ENCODE measurements at regions not wholly inside any gene's neighbourhood (a gene's known extent, or its start where the extent isn't known, plus 50 kb on each side); places are given as distances from the start of the nearest gene placed in this dataset.

DNA sequence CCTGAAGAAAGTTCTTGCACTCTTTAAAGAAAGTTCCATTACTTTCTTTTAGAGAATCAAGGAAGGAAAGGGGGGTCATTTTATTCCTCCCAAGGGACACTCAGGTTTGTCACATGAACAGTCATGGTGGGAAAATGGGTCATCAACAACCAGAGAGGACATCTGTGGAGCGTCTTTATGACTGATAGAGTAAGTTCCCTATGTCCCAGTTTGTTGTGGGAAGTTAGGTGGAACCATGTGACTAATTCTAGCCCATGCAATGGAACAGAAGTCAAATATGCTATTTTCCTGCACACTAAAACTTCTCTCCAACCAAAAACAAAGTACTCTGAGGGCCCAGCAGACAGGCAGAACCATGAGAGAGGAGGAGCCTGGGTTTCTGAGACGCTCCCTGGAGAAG, 165.6 kb upstream of the SERTAD2 start:
- Histone ChIP-seq H3K27ac (ENCODE audit: low read depth, low read length, poor library complexity, severe bottlenecking) (no peak overlapping the region), H3K9me3 (ENCODE audit: low read depth, low read length, poor library complexity, severe bottlenecking) (no peaks in the 10 kb centered on the region), H3K4me3 (ENCODE audit: low read depth, low read length, poor library complexity, severe bottlenecking) (no peak overlapping the region), H3K36me3 (ENCODE audit: insufficient read depth, low read length, poor library complexity, severe bottlenecking) (no peaks in the 10 kb centered on the region), H3K4me1 (ENCODE audit: insufficient read depth, low read length, poor library complexity, severe bottlenecking) (no peaks in the 10 kb centered on the region), H3K27me3 (replicated peaks; ENCODE audit: insufficient read depth, low read depth, low read length, poor library complexity) (no peaks in the 10 kb centered on the region)
- CTCF ChIA-PET = interaction anchor here (0.6 kb wide), 1 partner anchor 304 kb away, joined by 3 read pairs; no protein-coding TSS in a partner anchor
- no peak for DNase-seq (ENCODE audit: low spot score)
- TF ChIP-seq CTCF (conservative IDR thresholded peaks at IDR 0.05; ENCODE audit: low read depth, low read length) (no peak), EZH2 (IDR thresholded peaks at IDR 0.05; ENCODE audit: borderline replicate concordance, low read depth, low read length, poor library complexity, severe bottlenecking) (no peak)
- BruUV-seq (replicated peaks) = no TSS peak
- POLR2A ChIA-PET (ENCODE audit: low non-redundant PET) = interaction anchor here (0.6 kb wide), 1 partner anchor 38 kb away, joined by 3 read pairs; no protein-coding TSS in a partner anchor
- intact Hi-C loops (cut with micrococcal nuclease; ENCODE audit: unreplicated experiment) = no loop called here

GRCh38 chr2:64819774-64820688, 166.3 kb upstream of the SERTAD2 start:
- CTCF ChIA-PET = interaction anchor here (0.6 kb wide), 1 partner anchor 303 kb away, joined by 3 read pairs; no protein-coding TSS in a partner anchor
- BruUV-seq (replicated peaks) = no TSS peak
- intact Hi-C loops (cut with micrococcal nuclease; ENCODE audit: unreplicated experiment) = no loop called here
- no peaks in the 10 kb centered on the region for H3K9me3 ChIP-seq (ENCODE audit: low read depth, low read length, poor library complexity, severe bottlenecking)
- POLR2A ChIA-PET (ENCODE audit: low non-redundant PET) = interaction anchor here (0.6 kb wide), 2 partner anchors 39 to 174 kb away, joined by 3 read pairs; no protein-coding TSS in a partner anchor
- no peaks in the 10 kb centered on the region for H3K36me3 ChIP-seq (ENCODE audit: insufficient read depth, low read length, poor library complexity, severe bottlenecking)
- no peak for DNase-seq (ENCODE audit: low spot score)
- TF ChIP-seq CTCF (conservative IDR thresholded peaks at IDR 0.05; ENCODE audit: low read depth, low read length) (no peak), EZH2 (IDR thresholded peaks at IDR 0.05; ENCODE audit: borderline replicate concordance, low read depth, low read length, poor library complexity, severe bottlenecking) (no peak)
- H3K27ac ChIP-seq (ENCODE audit: low read depth, low read length, poor library complexity, severe bottlenecking) = no peak overlapping the region
- no peaks in the 10 kb centered on the region for H3K4me1 ChIP-seq (ENCODE audit: insufficient read depth, low read length, poor library complexity, severe bottlenecking)
- no peak overlapping the region for H3K4me3 ChIP-seq (ENCODE audit: low read depth, low read length, poor library complexity, severe bottlenecking)
- no peaks in the 10 kb centered on the region for H3K27me3 ChIP-seq (replicated peaks; ENCODE audit: insufficient read depth, low read depth, low read length, poor library complexity)

- no peak overlapping the region for H3K4me3 ChIP-seq (ENCODE audit: low read depth, low read length, poor library complexity, severe bottlenecking)
- no peaks in the 10 kb centered on the region for H3K9me3 ChIP-seq (ENCODE audit: low read depth, low read length, poor library complexity, severe bottlenecking)
- H3K36me3 ChIP-seq (ENCODE audit: insufficient read depth, low read length, poor library complexity, severe bottlenecking) = no peaks in the 10 kb centered on the region
- POLR2A ChIA-PET (ENCODE audit: low non-redundant PET) = interaction anchor here (0.6 kb wide), 1 partner anchor 175 kb away, joined by 3 read pairs; no protein-coding TSS in a partner anchor
- CTCF ChIA-PET = no interaction called here
- TF ChIP-seq CTCF (conservative IDR thresholded peaks at IDR 0.05; ENCODE audit: low read depth, low read length) = no peak
- no peaks in the 10 kb centered on the region for H3K4me1 ChIP-seq (ENCODE audit: insufficient read depth, low read length, poor library complexity, severe bottlenecking)
- BruUV-seq (replicated peaks) = no TSS peak
- no peak for DNase-seq (ENCODE audit: low spot score)
- intact Hi-C loops (cut with micrococcal nuclease; ENCODE audit: unreplicated experiment) = no loop called here
- H3K27me3 ChIP-seq (replicated peaks; ENCODE audit: insufficient read depth, low read depth, low read length, poor library complexity) = no peaks in the 10 kb centered on the region
- no peak overlapping the region for H3K27ac ChIP-seq (ENCODE audit: low read depth, low read length, poor library complexity, severe bottlenecking)
Measured at GRCh38 chr2:64820901-64821300, 167.2 kb upstream of the SERTAD2 start.

Measured in A673 (cell line).